SK-N-SH (cell line): ENCODE measurements at regions not wholly inside any gene's neighbourhood (a gene's known extent, or its start where the extent isn't known, plus 50 kb on each side); places are given as distances from the start of the nearest gene placed in this dataset.

Source experiments
- CTCF ChIA-PET: fragments of 300-600, 350-600 bp; formaldehyde crosslinking; extraction: SDS; loops from one replicate; lab custom pipeline; 2021; lab: Yijun Ruan, JAX
- POLR2A ChIA-PET: fragments of 350-600 bp; sonication (Branson Sonifier 250); formaldehyde crosslinking; extraction: SDS; loops from one replicate; lab custom pipeline; 2020; ENCODE audit warnings: antibody characterized with exemption, inconsistent platforms; lab: Yijun Ruan, JAX
- DNase-seq: peaks from one replicate; pipeline ENCODE4 v3.0.0; 2012
- H2AFZ ChIP-seq: fragments of 200-600 bp; sonication (generic); 2 replicates; pipeline ENCODE4 v1.8.1; 2016; ENCODE audit warnings: antibody characterized with exemption, mild to moderate bottlenecking, low read depth
- H3F3A ChIP-seq: fragments of 200-600 bp; sonication (generic); replicated peaks from 2 replicates; pipeline ENCODE3; 2016; ENCODE audit warnings: antibody characterized with exemption, mild to moderate bottlenecking; ENCODE audit not compliant: insufficient read depth
- H3K27ac ChIP-seq, 2 experiments: fragments of 200-500 bp in 1 of 2; fragments of 200-600 bp in 1 of 2; sonication (Bioruptor generic) in 1 of 2; sonication (generic), shearing (Covaris generic) in 1 of 2; 2 replicates each; pipeline versions ENCODE4 v1.5.1 to v1.6.1; 2014 to 2016; ENCODE audit warnings: low read depth in 2 of 2, inconsistent platforms in 1 of 2, low read length in 1 of 2, mild to moderate bottlenecking in 1 of 2, mixed read lengths in 1 of 2
- H3K27me3 ChIP-seq: fragments of 200-600 bp; sonication (generic), shearing (Covaris generic); 2 replicates; pipeline ENCODE4 v1.6.1; 2016; ENCODE audit warnings: mixed run types; ENCODE audit not compliant: insufficient read depth
- H3K36me3 ChIP-seq, 2 experiments: fragments of 200-500 bp in 1 of 2; fragments of 200-600 bp in 1 of 2; sonication (Bioruptor generic) in 1 of 2; sonication (generic) in 1 of 2; replicated peaks in 1 of 2; 2 replicates each; pipeline versions ENCODE3 to v1.5.1; 2014 to 2016; ENCODE audit warnings: low read length in 1 of 2, mild to moderate bottlenecking in 1 of 2; ENCODE audit not compliant: insufficient read depth in 2 of 2, control insufficient read depth in 1 of 2
- H3K4me1 ChIP-seq, 2 experiments: fragments of 200-500 bp in 1 of 2; fragments of 200-600 bp in 1 of 2; sonication (Bioruptor generic) in 1 of 2; sonication (generic), shearing (Covaris generic) in 1 of 2; 2 replicates each; pipeline versions ENCODE4 v1.5.1 to v1.6.1; 2014 to 2016; ENCODE audit warnings: low read depth in 1 of 2, low read length in 1 of 2, mixed run types in 1 of 2; ENCODE audit not compliant: insufficient read depth in 2 of 2, control insufficient read depth in 1 of 2
- H3K4me2 ChIP-seq: fragments of 200-600 bp; sonication (generic), shearing (Covaris generic); 2 replicates; pipeline ENCODE4 v1.6.1; 2017; ENCODE audit warnings: mixed run types
- H3K4me3 ChIP-seq, 2 experiments: fragments of 200-500 bp in 1 of 2; fragments of 200-600 bp in 1 of 2; sonication (Bioruptor generic) in 1 of 2; sonication (generic), shearing (Covaris generic) in 1 of 2; 2 replicates each; pipeline versions ENCODE4 v1.5.1 to v1.8.1; 2014 to 2016; ENCODE audit warnings: low read depth in 2 of 2, inconsistent platforms in 1 of 2, low read length in 1 of 2, mild to moderate bottlenecking in 1 of 2, mixed read lengths in 1 of 2, moderate library complexity in 1 of 2
- H3K79me2 ChIP-seq: fragments of 200-600 bp; sonication (generic); 2 replicates; pipeline ENCODE4 v1.8.1; 2017; ENCODE audit warnings: mild to moderate bottlenecking; ENCODE audit not compliant: insufficient read depth
- H3K9ac ChIP-seq: fragments of 200-600 bp; sonication (generic); 2 replicates; pipeline ENCODE4 v1.6.1; 2017; ENCODE audit warnings: mixed run types
- H3K9me2 ChIP-seq: fragments of 200-600 bp; sonication (generic); 2 replicates; pipeline ENCODE4 v1.6.1; 2017; ENCODE audit warnings: mixed run types
- H3K9me3 ChIP-seq: fragments of 200-600 bp; sonication (generic); 2 replicates; pipeline ENCODE4 v1.6.1; 2017; ENCODE audit warnings: mixed run types, mild to moderate bottlenecking, moderate library complexity
- H4K20me1 ChIP-seq: fragments of 200-600 bp; sonication (generic); 2 replicates; pipeline ENCODE4 v1.6.1; 2017; ENCODE audit warnings: mild to moderate bottlenecking, mixed run types; ENCODE audit not compliant: insufficient read depth
- CHD2 ChIP-seq: fragments of 150-350 bp; IDR thresholded peaks from 2 replicates; pipeline ENCODE4 v1.6.1; 2018; ENCODE audit warnings: low read length; ENCODE audit not compliant: partially characterized antibody
- FOSL2 ChIP-seq: IDR thresholded peaks from 2 replicates; pipeline ENCODE4 v1.4.0; 2012; ENCODE audit warnings: low read depth, mild to moderate bottlenecking, moderate library complexity, borderline replicate concordance
- FOXJ3 ChIP-seq: sonication (generic); formaldehyde crosslinking; IDR thresholded peaks from 2 replicates; pipeline ENCODE4 v1.5.1; 2020; ENCODE audit warnings: mild to moderate bottlenecking, missing genetic modification reagents
- GABPA ChIP-seq: IDR thresholded peaks from 2 replicates; pipeline ENCODE4 v1.4.0; 2012; ENCODE audit warnings: low read depth, mild to moderate bottlenecking
- GATA2 ChIP-seq: sonication (generic); formaldehyde crosslinking; IDR thresholded peaks from 2 replicates; pipeline ENCODE4 v1.5.0; 2020; ENCODE audit warnings: mild to moderate bottlenecking, missing genetic modification reagents
- JUND ChIP-seq: IDR thresholded peaks from 2 replicates; pipeline ENCODE4 v1.4.0; 2012
- NFIC ChIP-seq: IDR thresholded peaks from 2 replicates; pipeline ENCODE4 v1.4.0; 2012; ENCODE audit warnings: borderline replicate concordance
- NRF1 ChIP-seq: IDR thresholded peaks from 2 replicates; pipeline ENCODE4 v1.6.1; 2012; ENCODE audit warnings: low read depth, mild to moderate bottlenecking, low read length
- PBX3 ChIP-seq: IDR thresholded peaks from 2 replicates; pipeline ENCODE4; 2012
- POLR2AphosphoS5 ChIP-seq: IDR thresholded peaks from 2 replicates; pipeline ENCODE4 v1.6.1; 2012; ENCODE audit warnings: low read depth, low read length
- RAD21 ChIP-seq: IDR thresholded peaks from 2 replicates; pipeline ENCODE4 v1.6.1; 2012; ENCODE audit warnings: mild to moderate bottlenecking, low read length
- RCOR1 ChIP-seq: fragments of 150-350 bp; IDR thresholded peaks from 2 replicates; pipeline ENCODE4 v1.6.1; 2017; ENCODE audit warnings: antibody characterized with exemption, low read length
- RXRA ChIP-seq: IDR thresholded peaks from 2 replicates; pipeline ENCODE4 v1.4.0; 2012; ENCODE audit warnings: low read depth, mild to moderate bottlenecking, borderline replicate concordance
- TAF1 ChIP-seq: IDR thresholded peaks from 2 replicates; pipeline ENCODE4 v1.6.1; 2012; ENCODE audit warnings: low read depth, mild to moderate bottlenecking, low read length, moderate library complexity, borderline replicate concordance
- TCF12 ChIP-seq: IDR thresholded peaks from 2 replicates; pipeline ENCODE4 v1.4.0; 2012
- TEAD4 ChIP-seq: IDR thresholded peaks from 2 replicates; pipeline ENCODE4 v1.4.0; 2012; ENCODE audit warnings: mild to moderate bottlenecking, borderline replicate concordance; ENCODE audit not compliant: insufficient read depth
- WGBS: methylation state at CpG from one replicate; pipeline ENCODE4 v1.1.6; 2017; ENCODE audit warnings: low lambda C conversion rate; 5-methylcytosine and 5-hydroxymethylcytosine counted together
- TF ChIP-seq, protein P1 (sequence below): fragments of 200-600 bp; sonication (generic); IDR thresholded peaks from 2 replicates; pipeline ENCODE4 v1.6.1; 2017; ENCODE audit warnings: antibody characterized with exemption, mild to moderate bottlenecking, moderate library complexity
- TF ChIP-seq, protein P2 (sequence below): fragments of 150-350 bp; IDR thresholded peaks from 2 replicates; pipeline ENCODE4 v1.6.1; 2017; ENCODE audit warnings: antibody characterized with exemption, low read length, low read depth, borderline replicate concordance

DNA sequence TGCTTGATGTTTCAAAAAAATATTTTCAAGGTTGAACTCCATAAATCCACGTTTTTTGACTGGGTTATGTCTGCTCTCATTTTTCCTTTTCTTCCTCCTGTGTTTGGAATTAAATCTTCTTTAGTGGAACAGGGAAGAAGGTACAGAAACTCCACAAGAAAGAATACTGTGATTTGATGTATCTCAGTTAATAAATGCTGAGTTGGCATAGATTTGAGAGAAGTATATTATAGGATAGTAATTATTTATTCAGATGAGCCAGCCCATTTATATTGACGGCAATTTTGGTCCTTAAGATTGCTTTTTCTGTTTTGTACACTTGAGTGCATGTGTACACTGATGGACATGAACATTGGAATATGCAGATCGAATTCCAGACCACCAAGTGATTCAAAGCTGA, 481.4 kb downstream of the PSAT1 start:
- 88% methylated on average over 3 of the region's 3 CpGs for WGBS
- H3K36me3 ChIP-seq, result no peaks in the 10 kb centered on the region
- no peak for DNase-seq
- peaks cover 0 to 3% of the 10 kb centered on the region in 2 experiments; a peak in 1 of 4 replicates for H3K4me1 ChIP-seq
- no peak overlapping the region for H3K4me3 ChIP-seq
- no peaks in the 10 kb centered on the region for H3F3A ChIP-seq
- H3K79me2 ChIP-seq, result no peaks in the 10 kb centered on the region
- TF ChIP-seq PBX3, result no peak
- no peak for TF ChIP-seq CHD2
- TF ChIP-seq, protein P1, sequence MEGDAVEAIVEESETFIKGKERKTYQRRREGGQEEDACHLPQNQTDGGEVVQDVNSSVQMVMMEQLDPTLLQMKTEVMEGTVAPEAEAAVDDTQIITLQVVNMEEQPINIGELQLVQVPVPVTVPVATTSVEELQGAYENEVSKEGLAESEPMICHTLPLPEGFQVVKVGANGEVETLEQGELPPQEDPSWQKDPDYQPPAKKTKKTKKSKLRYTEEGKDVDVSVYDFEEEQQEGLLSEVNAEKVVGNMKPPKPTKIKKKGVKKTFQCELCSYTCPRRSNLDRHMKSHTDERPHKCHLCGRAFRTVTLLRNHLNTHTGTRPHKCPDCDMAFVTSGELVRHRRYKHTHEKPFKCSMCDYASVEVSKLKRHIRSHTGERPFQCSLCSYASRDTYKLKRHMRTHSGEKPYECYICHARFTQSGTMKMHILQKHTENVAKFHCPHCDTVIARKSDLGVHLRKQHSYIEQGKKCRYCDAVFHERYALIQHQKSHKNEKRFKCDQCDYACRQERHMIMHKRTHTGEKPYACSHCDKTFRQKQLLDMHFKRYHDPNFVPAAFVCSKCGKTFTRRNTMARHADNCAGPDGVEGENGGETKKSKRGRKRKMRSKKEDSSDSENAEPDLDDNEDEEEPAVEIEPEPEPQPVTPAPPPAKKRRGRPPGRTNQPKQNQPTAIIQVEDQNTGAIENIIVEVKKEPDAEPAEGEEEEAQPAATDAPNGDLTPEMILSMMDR, result no peak
- TF ChIP-seq NRF1, result no peak
- TF ChIP-seq JUND, result no peak
- no peak for TF ChIP-seq FOSL2
- TF ChIP-seq TCF12, result no peak
- no peak for TF ChIP-seq GABPA
- ChIA-PET POLR2A (no interaction called here), CTCF (interaction anchor here (0.7 kb wide), 1 partner anchor 45 kb away, joined by 4 read pairs; no protein-coding TSS in a partner anchor)
- H3K27ac ChIP-seq, result no peak overlapping the region
- H4K20me1 ChIP-seq, result no peaks in the 10 kb centered on the region
- H3K27me3 ChIP-seq, result no peaks in the 10 kb centered on the region
- H3K9me2 ChIP-seq, result no peaks in the 10 kb centered on the region
- no peak overlapping the region for H3K4me2 ChIP-seq
- H3K9ac ChIP-seq, result no peak overlapping the region
- no peaks in the 10 kb centered on the region for H3K9me3 ChIP-seq
- no peak overlapping the region for H2AFZ ChIP-seq

GRCh38 chr9:78778861-78779374, 482.0 kb downstream of the PSAT1 start:
- Histone ChIP-seq H2AFZ (no peak overlapping the region), H3F3A (no peaks in the 10 kb centered on the region), H3K4me2 (no peak overlapping the region), H3K36me3 (no peaks in the 10 kb centered on the region), H3K9me3 (no peaks in the 10 kb centered on the region), H3K4me1 (peaks cover 0 to 3% of the 10 kb centered on the region in 2 experiments; a peak in 1 of 4 replicates), H3K27me3 (no peaks in the 10 kb centered on the region), H3K27ac (no peak overlapping the region), H3K9me2 (no peaks in the 10 kb centered on the region), H3K4me3 (no peak overlapping the region), H4K20me1 (no peaks in the 10 kb centered on the region), H3K9ac (no peak overlapping the region), H3K79me2 (no peaks in the 10 kb centered on the region)
- no peak for DNase-seq
- TF ChIP-seq RAD21, result no peak
- TF ChIP-seq TCF12, result no peak
- no peak for TF ChIP-seq TEAD4
- no peak for TF ChIP-seq JUND
- TF ChIP-seq NRF1, result no peak
- no peak for TF ChIP-seq RXRA
- TF ChIP-seq FOSL2, result no peak
- no peak for TF ChIP-seq RCOR1
- TF ChIP-seq NFIC, result no peak
- TF ChIP-seq FOXJ3, result no peak
- no peak for TF ChIP-seq TAF1
- no peak for TF ChIP-seq POLR2AphosphoS5
- TF ChIP-seq, protein P2, sequence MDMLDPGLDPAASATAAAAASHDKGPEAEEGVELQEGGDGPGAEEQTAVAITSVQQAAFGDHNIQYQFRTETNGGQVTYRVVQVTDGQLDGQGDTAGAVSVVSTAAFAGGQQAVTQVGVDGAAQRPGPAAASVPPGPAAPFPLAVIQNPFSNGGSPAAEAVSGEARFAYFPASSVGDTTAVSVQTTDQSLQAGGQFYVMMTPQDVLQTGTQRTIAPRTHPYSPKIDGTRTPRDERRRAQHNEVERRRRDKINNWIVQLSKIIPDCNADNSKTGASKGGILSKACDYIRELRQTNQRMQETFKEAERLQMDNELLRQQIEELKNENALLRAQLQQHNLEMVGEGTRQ, result no peak
- no peak for TF ChIP-seq GATA2 (CRISPR knock-in tag)
- POLR2A ChIA-PET, result no interaction called here
- 82% methylated on average over 4 of the region's 4 CpGs for whole genome bisulfite sequencing
- CTCF ChIA-PET, result interaction anchor here (0.7 to 1.0 kb wide), 2 partner anchors 42 to 44 kb away, joined by 3 to 4 read pairs; no protein-coding TSS in a partner anchor
